Neuronal stem cell (in vitro differentiated cells): ENCODE measurements at regions not wholly inside any gene's neighbourhood (a gene's known extent, or its start where the extent isn't known, plus 50 kb on each side); places are given as distances from the start of the nearest gene placed in this dataset.

ENCODE experiments used
- DNase-seq: peaks from one replicate; pipeline ENCODE4 v3.0.0-alpha.2; 2013; ENCODE audit warnings: low spot score
- H2AFZ ChIP-seq: one replicate; pipeline ENCODE4 v1.6.1; 2013; ENCODE audit warnings: mild to moderate bottlenecking, low read length, inconsistent platforms
- H2AK5ac ChIP-seq: 2 replicates; pipeline ENCODE4 v1.6.1; 2013; ENCODE audit warnings: low read depth, mild to moderate bottlenecking, inconsistent platforms, low read length, moderate library complexity, mixed read lengths
- H2BK120ac ChIP-seq: 2 replicates; pipeline ENCODE4 v1.6.1; 2013; ENCODE audit warnings: low read depth, mild to moderate bottlenecking, inconsistent platforms, low read length, moderate library complexity, mixed read lengths
- H2BK12ac ChIP-seq: one replicate; pipeline ENCODE4 v1.6.1; 2013; ENCODE audit warnings: low read length, inconsistent platforms
- H2BK15ac ChIP-seq: 2 replicates; pipeline ENCODE4 v1.6.1; 2013; ENCODE audit warnings: mild to moderate bottlenecking, low read length, inconsistent platforms, mixed read lengths
- H2BK5ac ChIP-seq: one replicate; pipeline ENCODE4 v1.6.1; 2013; ENCODE audit warnings: inconsistent platforms, mild to moderate bottlenecking, low read length, moderate library complexity
- H3K14ac ChIP-seq: one replicate; pipeline ENCODE4 v1.6.1; 2013; ENCODE audit warnings: low read length, inconsistent platforms
- H3K18ac ChIP-seq: 2 replicates; pipeline ENCODE4 v1.6.1; 2013; ENCODE audit warnings: low read length, inconsistent platforms
- H3K23ac ChIP-seq: 2 replicates; pipeline ENCODE4 v1.6.1; 2013; ENCODE audit warnings: low read depth, mild to moderate bottlenecking, mixed read lengths, low read length, inconsistent platforms; ENCODE audit not compliant: poor library complexity
- H3K27ac ChIP-seq: replicated peaks from 3 replicates; pipeline ENCODE4 v1.5.1; 2013; ENCODE audit warnings: low read length, inconsistent platforms
- H3K27me3 ChIP-seq, 3 experiments: 2 replicates each; pipeline ENCODE4 v1.6.1; 2013; ENCODE audit warnings: low read length in 3 of 3, mild to moderate bottlenecking in 2 of 3, inconsistent platforms in 1 of 3, low read depth in 1 of 3, mixed read lengths in 1 of 3, moderate library complexity in 1 of 3; ENCODE audit not compliant: control insufficient read depth in 3 of 3, insufficient read depth in 3 of 3
- H3K36me3 ChIP-seq, 2 donors: replicated peaks in 1 of 2; 2 replicates each; pipeline ENCODE4 v1.6.1; 2013; ENCODE audit warnings: low read length in 2 of 2; ENCODE audit not compliant: control insufficient read depth in 2 of 2, insufficient read depth in 2 of 2
- H3K4ac ChIP-seq: 2 replicates; pipeline ENCODE4 v1.6.1; 2013; ENCODE audit warnings: inconsistent platforms, mild to moderate bottlenecking, low read length, moderate library complexity
- H3K4me1 ChIP-seq, 2 donors: 1 replicate in 1 of 2; 2 replicates in 1 of 2; pipeline ENCODE4 v1.6.1; 2013; ENCODE audit warnings: low read length in 2 of 2, low read depth in 1 of 2; ENCODE audit not compliant: control insufficient read depth in 2 of 2, insufficient read depth in 1 of 2
- H3K4me2 ChIP-seq: one replicate; pipeline ENCODE4 v1.6.1; 2013; ENCODE audit warnings: mild to moderate bottlenecking, low read length, inconsistent platforms; ENCODE audit not compliant: insufficient read depth, poor library complexity, severe bottlenecking
- H3K4me3 ChIP-seq, 2 donors: 2 replicates each; pipeline ENCODE4 v1.5.1; 2013; ENCODE audit warnings: low read length in 2 of 2, mild to moderate bottlenecking in 2 of 2, inconsistent platforms in 1 of 2, moderate library complexity in 1 of 2
- H3K79me1 ChIP-seq: one replicate; pipeline ENCODE4 v1.6.1; 2013; ENCODE audit warnings: low read depth, mild to moderate bottlenecking, inconsistent platforms, low read length, moderate library complexity
- H3K9ac ChIP-seq: one replicate; pipeline ENCODE4 v1.6.1; 2013; ENCODE audit warnings: mild to moderate bottlenecking, low read depth, low read length, inconsistent platforms; ENCODE audit not compliant: poor library complexity
- H3K9me3 ChIP-seq, 2 donors: replicated peaks in 1 of 2; 2 replicates each; pipeline versions ENCODE3 to v1.6.1; 2013; ENCODE audit warnings: low read length in 2 of 2, mild to moderate bottlenecking in 2 of 2, inconsistent platforms in 1 of 2, low read depth in 1 of 2, mixed read lengths in 1 of 2, moderate library complexity in 1 of 2; ENCODE audit not compliant: control insufficient read depth in 2 of 2, insufficient read depth in 1 of 2
- H4K8ac ChIP-seq: one replicate; pipeline ENCODE4 v1.6.1; 2013; ENCODE audit warnings: low read depth, mild to moderate bottlenecking, inconsistent platforms, low read length, moderate library complexity
- H4K91ac ChIP-seq: one replicate; pipeline ENCODE4 v1.6.1; 2013; ENCODE audit warnings: low read length, low read depth, mild to moderate bottlenecking, inconsistent platforms; ENCODE audit not compliant: poor library complexity
- WGBS, 2 donors: extraction: QIAGEN DNeasy Blood & Tissue Kit; methylation state at CpG; one replicate each; pipeline ENCODE4 v1.1.7; 2013; ENCODE audit warnings: missing lambda C conversion rate in 2 of 2, mixed read lengths in 1 of 2; ENCODE audit not compliant: insufficient read length in 2 of 2, insufficient replicate concordance in 1 of 2; ENCODE audit errors: extremely low coverage in 2 of 2; 5-methylcytosine and 5-hydroxymethylcytosine counted together

DNA sequence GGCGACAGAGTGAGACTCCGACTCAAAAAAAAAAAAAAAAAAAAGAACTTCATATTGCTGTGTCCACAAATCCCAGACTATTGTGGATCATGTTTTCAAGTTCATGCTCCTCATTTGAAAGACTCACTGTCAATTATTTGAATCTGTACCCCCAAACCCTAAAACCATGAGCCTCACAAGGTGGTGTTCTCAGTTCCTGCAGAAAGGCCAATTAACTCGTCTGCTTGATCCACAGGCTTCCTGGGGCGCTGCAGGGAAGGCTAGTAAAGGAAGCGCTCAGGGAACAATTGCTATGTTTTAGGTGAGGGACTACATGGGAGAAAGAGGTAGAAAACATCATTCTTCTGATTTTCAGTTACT lies 396.8 kb upstream of the NETO1 start:
- Histone ChIP-seq H2BK12ac (no peak overlapping the region), H2AK5ac (no peak overlapping the region), H3K4me3 (no peak overlapping the region), H3K23ac (no peak overlapping the region), H4K8ac (no peak overlapping the region), H3K9me3 (no peaks in the 10 kb centered on the region), H3K27ac (no peak overlapping the region), H2BK5ac (no peak overlapping the region), H4K91ac (no peak overlapping the region), H3K14ac (no peak overlapping the region), H3K4ac (no peak overlapping the region), H3K4me2 (no peak overlapping the region), H3K4me1 (no peaks in the 10 kb centered on the region), H3K9ac (no peak overlapping the region), H2BK15ac (no peak overlapping the region), H3K18ac (no peak overlapping the region), H2BK120ac (no peak overlapping the region), H3K27me3 (no peaks in the 10 kb centered on the region), H3K36me3 (no peaks in the 10 kb centered on the region), H3K79me1 (no peaks in the 10 kb centered on the region), H2AFZ (no peak overlapping the region)
- no CpG with 5 or more reads among the region's 5 CpGs for WGBS, 2 donors
- no peak for DNase-seq

GRCh38 chr18:73261923-73262322 lies 394.1 kb upstream of the NETO1 start:
- no peak overlapping the region for H3K4me3 ChIP-seq
- no peak overlapping the region for H3K27ac ChIP-seq
- no peaks in the 10 kb centered on the region for H3K27me3 ChIP-seq
- no peak overlapping the region for H3K4me2 ChIP-seq
- H4K8ac ChIP-seq = no peak overlapping the region
- H3K4ac ChIP-seq = no peak overlapping the region
- DNase-seq = no peak
- H2AK5ac ChIP-seq = no peak overlapping the region
- no peak overlapping the region for H2BK5ac ChIP-seq
- no peak overlapping the region for H2AFZ ChIP-seq
- WGBS, 2 donors = no CpG with 5 or more reads among the region's 1 CpG
- H3K18ac ChIP-seq = no peak overlapping the region
- no peak overlapping the region for H3K9ac ChIP-seq
- no peak overlapping the region for H2BK15ac ChIP-seq
- no peaks in the 10 kb centered on the region for H3K36me3 ChIP-seq
- H3K79me1 ChIP-seq = no peaks in the 10 kb centered on the region
- H3K4me1 ChIP-seq = no peaks in the 10 kb centered on the region
- no peak overlapping the region for H3K14ac ChIP-seq
- no peaks in the 10 kb centered on the region for H3K9me3 ChIP-seq
- H2BK120ac ChIP-seq = no peak overlapping the region
- no peak overlapping the region for H4K91ac ChIP-seq
- H2BK12ac ChIP-seq = no peak overlapping the region
- no peak overlapping the region for H3K23ac ChIP-seq

DNA sequence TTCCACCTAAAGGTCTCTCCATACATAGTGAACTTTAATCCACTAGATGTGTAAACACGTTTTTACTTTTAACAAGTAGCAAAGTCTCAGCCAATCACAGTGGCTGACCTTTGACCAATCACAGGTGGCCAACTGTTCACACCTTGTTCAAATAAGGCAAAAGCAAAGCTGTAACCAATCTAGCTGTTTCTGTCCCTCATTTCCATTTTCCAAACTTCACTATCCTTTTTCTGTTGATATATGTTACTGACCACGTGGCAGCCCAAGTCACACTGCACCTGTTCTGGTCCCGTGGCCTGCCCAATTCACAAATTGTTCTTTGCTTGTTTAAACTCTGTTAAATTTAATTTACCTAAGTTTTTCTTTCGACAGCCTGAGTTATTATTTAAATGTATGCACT lies 393.5 kb upstream of the NETO1 start:
- Histone ChIP-seq H3K4me3 (no peak overlapping the region), H3K4me2 (no peak overlapping the region), H2BK15ac (no peak overlapping the region), H3K27me3 (no peaks in the 10 kb centered on the region), H4K91ac (no peak overlapping the region), H2AFZ (no peak overlapping the region), H3K14ac (no peak overlapping the region), H3K36me3 (no peaks in the 10 kb centered on the region), H3K18ac (no peak overlapping the region), H3K9me3 (no peaks in the 10 kb centered on the region), H3K79me1 (no peaks in the 10 kb centered on the region), H2BK120ac (no peak overlapping the region), H3K4ac (no peak overlapping the region), H3K9ac (no peak overlapping the region), H2BK12ac (no peak overlapping the region), H2AK5ac (no peak overlapping the region), H4K8ac (no peak overlapping the region), H3K27ac (no peak overlapping the region), H3K4me1 (no peaks in the 10 kb centered on the region), H2BK5ac (no peak overlapping the region), H3K23ac (no peak overlapping the region)
- WGBS, 2 donors = no CpG with 5 or more reads among the region's 4 CpGs
- DNase-seq = no peak

GRCh38 chr18:73258375-73259087 lies 390.7 kb upstream of the NETO1 start:
- H3K27me3 ChIP-seq = no peaks in the 10 kb centered on the region
- H3K18ac ChIP-seq = no peak overlapping the region
- H3K14ac ChIP-seq = no peak overlapping the region
- no peaks in the 10 kb centered on the region for H3K79me1 ChIP-seq
- no peak overlapping the region for H4K8ac ChIP-seq
- H3K4ac ChIP-seq = no peak overlapping the region
- H3K4me1 ChIP-seq = no peaks in the 10 kb centered on the region
- H4K91ac ChIP-seq = no peak overlapping the region
- no peak overlapping the region for H2BK15ac ChIP-seq
- no peak overlapping the region for H2AFZ ChIP-seq
- WGBS, 2 donors = no CpG with 5 or more reads among the region's 12 CpGs
- H2BK5ac ChIP-seq = no peak overlapping the region
- no peak overlapping the region for H3K23ac ChIP-seq
- no peak overlapping the region for H3K27ac ChIP-seq
- H2BK12ac ChIP-seq = no peak overlapping the region
- H3K9me3 ChIP-seq = no peaks in the 10 kb centered on the region
- H3K4me2 ChIP-seq = no peak overlapping the region
- no peak overlapping the region for H2BK120ac ChIP-seq
- no peak for DNase-seq
- H3K4me3 ChIP-seq = no peak overlapping the region
- no peak overlapping the region for H3K9ac ChIP-seq
- H2AK5ac ChIP-seq = no peak overlapping the region
- H3K36me3 ChIP-seq = no peaks in the 10 kb centered on the region
